ENCODE measurements at regions not wholly inside any gene's neighbourhood (a gene's known extent, or its start where the extent isn't known, plus 50 kb on each side); places are given as distances from the start of the nearest gene placed in this dataset.

DNA sequence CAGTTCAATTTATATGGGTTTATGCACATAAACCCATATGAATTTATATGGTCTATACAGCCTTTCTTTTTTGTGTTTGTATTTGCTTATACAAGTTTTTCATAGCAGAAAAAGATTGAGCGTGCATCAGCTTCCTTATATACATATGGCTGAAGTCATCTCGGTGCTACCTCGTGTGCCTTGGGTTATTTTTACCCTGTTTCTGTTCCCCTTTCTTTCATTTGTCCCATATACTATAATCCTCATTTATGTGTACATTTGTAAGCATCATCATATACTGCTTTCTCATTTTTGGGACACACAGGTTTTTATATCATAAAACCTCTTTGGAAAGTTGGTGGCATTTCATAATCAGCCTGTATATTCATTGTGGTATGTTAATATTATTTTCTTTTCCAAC is 107.8 kb upstream of the ADAMTSL1 start:
- Histone ChIP-seq H3K4me1 (ENCODE audit: control insufficient read depth in 1 of 2, insufficient read depth in 2 of 2, low read length in 2 of 2) (no peaks in the 10 kb centered on the region), H3K36me3 (ENCODE audit: control insufficient read depth in 1 of 2, insufficient read depth in 2 of 2, low read length in 2 of 2) (no peaks in the 10 kb centered on the region), H3K27me3 (ENCODE audit: insufficient read depth, low read length) (no peaks in the 10 kb centered on the region), H3K27ac (ENCODE audit: low read depth, low read length) (no peak overlapping the region), H2AFZ (ENCODE audit: low read depth, low read length, poor library complexity, severe bottlenecking) (no peak overlapping the region), H3K9me2 (ENCODE audit: insufficient read depth) (no peaks in the 10 kb centered on the region), H3K4me2 (ENCODE audit: low read length) (no peak overlapping the region), H3K4me3 (replicated peaks in 1 of 2; ENCODE audit: low read depth in 1 of 2, low read length in 2 of 2) (no peak overlapping the region), H4K20me1 (ENCODE audit: insufficient read depth) (no peaks in the 10 kb centered on the region), H3K79me2 (ENCODE audit: insufficient read depth, low read length) (no peaks in the 10 kb centered on the region), H3K9me3 (ENCODE audit: control insufficient read depth in 1 of 2, insufficient read depth in 1 of 2, low read depth in 1 of 2, low read length in 2 of 2) (no peaks in the 10 kb centered on the region), H3K9ac (ENCODE audit: low read length) (no peak overlapping the region)
- TF ChIP-seq EZH2phosphoT487 (IDR thresholded peaks at IDR 0.05; ENCODE audit: borderline replicate concordance) (no peak), EGR1 (IDR thresholded peaks at IDR 0.05; ENCODE audit: low read depth) (no peak), POLR2A (IDR thresholded peaks at IDR 0.05; ENCODE audit: borderline replicate concordance, extremely low read depth, insufficient read depth, insufficient read length) (no peak)
- TF ChIP-seq, protein P1, sequence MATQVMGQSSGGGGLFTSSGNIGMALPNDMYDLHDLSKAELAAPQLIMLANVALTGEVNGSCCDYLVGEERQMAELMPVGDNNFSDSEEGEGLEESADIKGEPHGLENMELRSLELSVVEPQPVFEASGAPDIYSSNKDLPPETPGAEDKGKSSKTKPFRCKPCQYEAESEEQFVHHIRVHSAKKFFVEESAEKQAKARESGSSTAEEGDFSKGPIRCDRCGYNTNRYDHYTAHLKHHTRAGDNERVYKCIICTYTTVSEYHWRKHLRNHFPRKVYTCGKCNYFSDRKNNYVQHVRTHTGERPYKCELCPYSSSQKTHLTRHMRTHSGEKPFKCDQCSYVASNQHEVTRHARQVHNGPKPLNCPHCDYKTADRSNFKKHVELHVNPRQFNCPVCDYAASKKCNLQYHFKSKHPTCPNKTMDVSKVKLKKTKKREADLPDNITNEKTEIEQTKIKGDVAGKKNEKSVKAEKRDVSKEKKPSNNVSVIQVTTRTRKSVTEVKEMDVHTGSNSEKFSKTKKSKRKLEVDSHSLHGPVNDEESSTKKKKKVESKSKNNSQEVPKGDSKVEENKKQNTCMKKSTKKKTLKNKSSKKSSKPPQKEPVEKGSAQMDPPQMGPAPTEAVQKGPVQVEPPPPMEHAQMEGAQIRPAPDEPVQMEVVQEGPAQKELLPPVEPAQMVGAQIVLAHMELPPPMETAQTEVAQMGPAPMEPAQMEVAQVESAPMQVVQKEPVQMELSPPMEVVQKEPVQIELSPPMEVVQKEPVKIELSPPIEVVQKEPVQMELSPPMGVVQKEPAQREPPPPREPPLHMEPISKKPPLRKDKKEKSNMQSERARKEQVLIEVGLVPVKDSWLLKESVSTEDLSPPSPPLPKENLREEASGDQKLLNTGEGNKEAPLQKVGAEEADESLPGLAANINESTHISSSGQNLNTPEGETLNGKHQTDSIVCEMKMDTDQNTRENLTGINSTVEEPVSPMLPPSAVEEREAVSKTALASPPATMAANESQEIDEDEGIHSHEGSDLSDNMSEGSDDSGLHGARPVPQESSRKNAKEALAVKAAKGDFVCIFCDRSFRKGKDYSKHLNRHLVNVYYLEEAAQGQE (IDR thresholded peaks at IDR 0.05; ENCODE audit: low read depth), result no peak
- TF ChIP-seq, protein P2, sequence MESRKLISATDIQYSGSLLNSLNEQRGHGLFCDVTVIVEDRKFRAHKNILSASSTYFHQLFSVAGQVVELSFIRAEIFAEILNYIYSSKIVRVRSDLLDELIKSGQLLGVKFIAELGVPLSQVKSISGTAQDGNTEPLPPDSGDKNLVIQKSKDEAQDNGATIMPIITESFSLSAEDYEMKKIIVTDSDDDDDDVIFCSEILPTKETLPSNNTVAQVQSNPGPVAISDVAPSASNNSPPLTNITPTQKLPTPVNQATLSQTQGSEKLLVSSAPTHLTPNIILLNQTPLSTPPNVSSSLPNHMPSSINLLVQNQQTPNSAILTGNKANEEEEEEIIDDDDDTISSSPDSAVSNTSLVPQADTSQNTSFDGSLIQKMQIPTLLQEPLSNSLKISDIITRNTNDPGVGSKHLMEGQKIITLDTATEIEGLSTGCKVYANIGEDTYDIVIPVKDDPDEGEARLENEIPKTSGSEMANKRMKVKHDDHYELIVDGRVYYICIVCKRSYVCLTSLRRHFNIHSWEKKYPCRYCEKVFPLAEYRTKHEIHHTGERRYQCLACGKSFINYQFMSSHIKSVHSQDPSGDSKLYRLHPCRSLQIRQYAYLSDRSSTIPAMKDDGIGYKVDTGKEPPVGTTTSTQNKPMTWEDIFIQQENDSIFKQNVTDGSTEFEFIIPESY (IDR thresholded peaks at IDR 0.05; ENCODE audit: extremely low read depth, insufficient replicate concordance, low read length), result no peak
- TF ChIP-seq, protein P3, sequence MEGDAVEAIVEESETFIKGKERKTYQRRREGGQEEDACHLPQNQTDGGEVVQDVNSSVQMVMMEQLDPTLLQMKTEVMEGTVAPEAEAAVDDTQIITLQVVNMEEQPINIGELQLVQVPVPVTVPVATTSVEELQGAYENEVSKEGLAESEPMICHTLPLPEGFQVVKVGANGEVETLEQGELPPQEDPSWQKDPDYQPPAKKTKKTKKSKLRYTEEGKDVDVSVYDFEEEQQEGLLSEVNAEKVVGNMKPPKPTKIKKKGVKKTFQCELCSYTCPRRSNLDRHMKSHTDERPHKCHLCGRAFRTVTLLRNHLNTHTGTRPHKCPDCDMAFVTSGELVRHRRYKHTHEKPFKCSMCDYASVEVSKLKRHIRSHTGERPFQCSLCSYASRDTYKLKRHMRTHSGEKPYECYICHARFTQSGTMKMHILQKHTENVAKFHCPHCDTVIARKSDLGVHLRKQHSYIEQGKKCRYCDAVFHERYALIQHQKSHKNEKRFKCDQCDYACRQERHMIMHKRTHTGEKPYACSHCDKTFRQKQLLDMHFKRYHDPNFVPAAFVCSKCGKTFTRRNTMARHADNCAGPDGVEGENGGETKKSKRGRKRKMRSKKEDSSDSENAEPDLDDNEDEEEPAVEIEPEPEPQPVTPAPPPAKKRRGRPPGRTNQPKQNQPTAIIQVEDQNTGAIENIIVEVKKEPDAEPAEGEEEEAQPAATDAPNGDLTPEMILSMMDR (IDR thresholded peaks at IDR 0.05 in 2 of 3, conservative IDR thresholded peaks at IDR 0.05 in 1 of 3; ENCODE audit: borderline replicate concordance in 1 of 3, insufficient read depth in 1 of 3, low read depth in 2 of 3, low read length in 2 of 3), result no peak
- ChIA-PET POLR2A (no interaction called here), CTCF (no interaction called here), RAD21 (ENCODE audit: low non-redundant PET in 1 of 2, low total read pairs in 2 of 2, uncharacterized antibody in 2 of 2, unreplicated experiment in 2 of 2) (no interaction called here)
- intact Hi-C loops (cut with micrococcal nuclease), result no loop called here
- BruUV-seq (replicated peaks), result no TSS peak
- no peak for ATAC-seq
- no peak for DNase-seq (ENCODE audit: low read depth, low spot score)
